HuH-7.5 (cell line): ENCODE measurements at regions not wholly inside any gene's neighbourhood (a gene's known extent, or its start where the extent isn't known, plus 50 kb on each side); places are given as distances from the start of the nearest gene placed in this dataset.
"Not testable (repeated sequence)": the region's sequence is repeated elsewhere in the genome, so short reads cannot be mapped to it uniquely, and the experiment has no call there.

Experiments used
- DNase-seq: peaks from one replicate; pipeline ENCODE4 v3.0.0; 2011; ENCODE audit warnings: low spot score

DNA sequence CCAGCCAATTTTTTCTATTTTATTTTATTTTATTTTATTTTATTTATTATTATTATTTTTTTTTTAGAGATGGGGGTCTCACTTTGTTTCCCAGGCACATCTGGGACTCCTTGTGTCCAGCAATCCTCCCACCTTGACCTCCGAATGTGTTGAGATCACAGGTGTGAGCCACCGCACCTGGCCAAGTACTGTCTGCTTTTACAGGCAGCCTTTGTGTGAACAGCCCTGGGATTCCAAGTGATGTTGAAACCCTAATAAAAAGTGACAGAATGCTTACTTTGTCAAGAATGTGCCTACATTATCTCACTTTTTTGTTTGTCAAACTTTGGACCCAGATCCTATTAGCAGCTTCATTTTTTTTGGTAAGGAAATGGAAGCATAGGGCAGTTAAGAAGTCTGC lies 220.1 kb upstream of the EDNRB start:
- DNase-seq: peak; percentile 11

DNA sequence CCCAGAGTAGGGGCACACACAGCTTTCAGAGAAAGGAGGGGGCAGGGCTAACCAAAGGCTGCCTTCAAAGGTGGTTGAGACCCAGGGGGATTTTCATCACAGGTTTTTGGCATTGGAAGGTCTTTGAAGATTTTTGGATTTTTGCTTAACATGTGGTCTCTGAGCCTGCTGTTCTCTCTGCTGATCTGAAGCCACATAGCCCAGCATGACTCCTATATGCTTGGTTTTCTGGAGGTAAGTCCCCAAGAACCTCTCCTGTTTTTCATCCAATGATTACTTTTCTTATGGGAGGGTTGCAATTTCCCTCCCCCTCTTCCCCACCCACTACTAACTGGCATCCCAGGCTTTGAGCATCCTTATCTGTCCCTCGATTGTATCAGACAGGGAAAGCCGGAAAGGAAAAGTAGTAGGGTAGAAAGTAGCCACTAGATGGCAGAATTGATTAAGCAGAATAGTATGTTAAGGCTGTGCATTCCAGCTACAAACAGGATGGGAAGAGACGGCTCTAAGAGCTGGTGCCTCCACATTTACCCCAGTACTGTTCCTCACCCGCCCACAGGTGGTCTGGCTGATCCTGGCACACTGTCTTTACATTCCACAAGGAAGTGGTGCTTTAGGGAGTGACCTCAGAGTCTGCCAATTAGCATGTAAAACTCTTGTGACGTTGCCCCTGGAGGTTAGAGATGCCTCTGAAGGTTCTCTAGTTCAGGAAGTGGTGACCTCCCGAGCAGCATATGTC lies 218.9 kb upstream of the EDNRB start:
- DNase-seq: peak; percentile 12

DNA sequence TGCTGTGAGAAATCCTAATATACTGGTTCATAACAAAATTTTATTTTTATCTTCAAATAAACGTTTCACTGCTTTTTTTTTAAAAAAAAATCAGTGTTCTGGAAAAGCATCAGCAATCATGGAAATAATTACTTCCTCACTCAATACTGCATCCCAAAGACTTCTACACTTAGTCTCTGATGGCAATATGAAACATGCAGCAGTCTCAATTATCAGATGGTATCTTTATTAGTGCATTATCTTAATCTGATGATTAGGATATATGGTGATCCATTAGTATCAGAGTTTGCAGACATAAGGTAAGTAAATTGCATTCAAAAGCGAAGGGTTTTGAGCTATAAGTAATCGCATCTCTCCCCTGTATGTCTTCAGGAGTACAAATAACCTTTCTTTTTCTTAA lies 218.3 kb upstream of the EDNRB start:
- no peak for DNase-seq

DNA sequence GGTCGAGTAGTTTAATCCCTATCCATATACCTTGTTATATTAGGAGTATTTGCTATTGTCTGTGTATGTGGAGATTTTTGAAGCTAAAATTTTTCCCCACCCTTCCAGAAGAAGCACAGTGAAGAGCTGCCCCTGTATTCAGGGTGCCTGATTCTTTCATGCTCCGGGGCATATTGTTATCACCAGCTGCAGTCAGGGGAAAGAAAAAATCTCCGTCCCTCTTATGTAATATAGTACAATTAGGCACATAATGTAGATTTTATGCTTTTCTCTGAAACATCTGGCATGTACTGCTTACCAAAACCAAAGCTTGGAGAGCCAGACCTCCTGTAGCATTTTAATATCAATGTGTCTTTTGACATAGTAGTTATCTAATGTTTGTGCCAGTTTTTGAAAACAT lies 214.9 kb upstream of the EDNRB start:
- DNase-seq: no peak

DNA sequence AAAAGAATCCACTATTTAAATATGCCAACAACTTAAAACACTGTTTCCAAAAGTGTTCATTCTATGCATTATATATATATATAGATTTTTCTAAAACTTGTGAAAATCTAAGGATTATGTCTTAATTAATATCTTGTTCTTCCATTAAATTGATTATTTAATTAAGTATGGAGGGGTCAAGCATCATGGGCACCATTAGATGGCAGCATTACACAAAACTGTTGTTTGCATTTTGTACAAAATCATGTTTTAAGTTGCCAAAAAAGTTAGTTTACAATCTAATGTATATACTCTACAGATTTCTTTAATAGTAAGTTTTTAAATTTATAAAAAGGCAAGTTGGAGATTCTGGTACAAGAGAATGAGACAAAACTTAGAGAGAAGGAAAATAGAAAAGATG lies 213.2 kb upstream of the EDNRB start:
- no peak for DNase-seq

DNA sequence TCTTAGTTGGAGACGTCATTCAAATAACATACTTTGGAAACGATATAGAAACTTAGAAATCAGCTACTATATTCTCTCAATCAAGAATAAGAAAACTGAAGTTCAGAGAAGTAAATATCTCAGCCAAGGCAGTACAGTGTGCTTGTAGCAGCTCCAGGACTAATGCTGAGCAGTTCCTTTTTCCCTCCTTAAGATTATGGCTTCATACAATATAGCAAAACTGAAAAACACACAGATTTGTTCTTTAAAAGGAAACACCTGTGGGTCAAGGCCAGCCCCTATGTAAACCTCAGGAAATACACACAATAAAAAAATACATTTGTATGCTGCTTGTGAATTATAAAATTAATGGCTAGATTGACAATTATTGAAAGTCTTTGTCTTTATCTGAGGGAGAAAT lies 212.7 kb upstream of the EDNRB start:
- no peak for DNase-seq

DNA sequence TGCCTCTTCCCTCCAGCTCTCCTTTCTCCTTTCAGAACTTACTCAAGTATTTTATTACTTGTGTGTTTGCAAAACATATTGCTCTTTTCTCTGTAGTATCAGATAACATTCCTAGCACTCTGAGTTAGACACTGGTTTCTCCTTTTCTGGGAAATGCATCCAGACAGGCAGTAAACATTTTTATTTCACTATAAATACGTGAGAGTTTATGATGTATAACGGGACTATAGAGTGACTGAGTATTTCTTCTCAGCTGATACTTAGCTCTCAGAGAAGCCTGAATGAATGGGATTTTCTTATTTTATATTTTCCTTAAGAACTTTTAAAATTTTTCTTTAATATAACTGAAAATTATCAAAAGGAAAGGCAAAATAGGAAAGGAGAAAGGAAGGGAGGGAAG lies 211.2 kb upstream of the EDNRB start:
- no peak for DNase-seq

DNA sequence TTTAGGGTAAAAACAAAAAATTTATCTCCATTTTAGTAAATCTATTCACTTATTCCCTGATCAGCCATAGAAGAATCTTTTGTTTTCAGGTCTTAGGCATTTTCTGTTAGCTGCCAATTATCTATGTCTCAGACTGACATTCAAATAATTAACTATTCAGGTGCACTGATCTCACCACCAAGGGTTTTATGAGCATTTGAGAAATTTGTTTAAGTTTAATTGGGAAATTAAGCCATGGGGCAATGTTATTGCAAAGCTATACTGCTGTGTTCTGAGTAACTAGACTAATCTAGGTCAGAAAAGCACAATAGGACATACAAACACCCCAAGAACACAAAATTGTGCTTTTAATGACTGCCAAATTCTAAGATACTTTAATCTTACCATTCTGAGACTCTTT lies 210.7 kb upstream of the EDNRB start:
- DNase-seq: no peak

DNA sequence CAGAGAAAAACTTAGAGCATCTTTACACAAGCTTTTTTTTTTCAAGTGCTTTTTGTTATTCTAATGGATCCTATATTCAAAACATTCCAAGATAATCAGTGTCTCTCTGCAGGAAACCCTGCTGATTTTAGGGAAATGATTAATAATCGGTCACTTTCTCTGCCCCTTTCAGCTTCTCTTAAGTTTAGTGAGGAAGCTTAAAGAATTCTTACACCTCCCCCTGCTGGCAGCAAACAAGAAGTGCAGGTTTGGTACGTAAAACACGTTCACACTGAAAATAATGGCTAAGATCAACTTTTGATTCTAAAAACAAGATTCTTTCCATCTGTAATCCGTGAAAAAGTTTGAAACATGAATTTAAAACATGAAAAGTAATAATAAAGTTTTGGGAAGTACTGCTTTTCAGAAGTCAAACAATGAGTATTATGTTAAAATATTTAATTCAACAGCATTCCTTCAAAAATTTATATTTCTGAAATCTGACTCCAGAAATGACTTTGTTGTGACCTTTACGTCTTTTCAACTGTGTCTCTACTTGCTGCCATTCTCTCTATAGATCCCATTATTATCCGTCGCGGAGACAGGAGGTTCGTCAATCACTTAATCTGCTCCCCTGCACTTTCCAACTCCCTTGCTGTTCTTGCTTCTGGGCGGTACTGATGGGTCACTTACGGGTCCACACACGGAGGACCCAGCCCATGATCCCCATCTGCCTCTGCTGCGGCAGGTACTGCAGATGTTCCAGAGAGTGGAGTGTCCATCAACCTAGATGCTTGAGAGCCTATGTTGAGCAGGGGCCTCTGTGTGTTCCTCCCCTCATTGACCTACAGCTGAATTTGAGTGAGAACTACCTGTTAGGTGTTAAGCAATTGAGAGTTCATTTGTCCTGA lies 203.1 kb upstream of the EDNRB start:
- DNase-seq: no peak

DNA sequence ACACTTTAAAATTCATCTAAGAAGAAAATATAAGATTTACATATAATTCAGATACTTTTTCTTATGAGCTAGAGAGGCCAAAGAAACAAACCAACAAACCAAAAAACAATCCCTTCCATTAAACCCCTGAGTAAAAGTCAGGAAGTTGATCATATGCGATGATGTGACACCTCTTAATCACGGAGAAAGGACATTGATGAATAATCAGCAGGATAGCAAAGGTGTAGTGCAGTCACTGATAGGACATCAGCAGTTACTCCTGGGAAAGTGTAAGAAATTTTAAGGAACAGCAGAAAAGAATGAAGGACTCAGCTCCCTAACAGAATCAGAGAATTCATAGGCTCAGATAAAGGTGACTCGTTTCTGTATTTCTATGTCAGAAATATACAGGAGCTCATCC lies 202.4 kb upstream of the EDNRB start:
- DNase-seq: no peak

DNA sequence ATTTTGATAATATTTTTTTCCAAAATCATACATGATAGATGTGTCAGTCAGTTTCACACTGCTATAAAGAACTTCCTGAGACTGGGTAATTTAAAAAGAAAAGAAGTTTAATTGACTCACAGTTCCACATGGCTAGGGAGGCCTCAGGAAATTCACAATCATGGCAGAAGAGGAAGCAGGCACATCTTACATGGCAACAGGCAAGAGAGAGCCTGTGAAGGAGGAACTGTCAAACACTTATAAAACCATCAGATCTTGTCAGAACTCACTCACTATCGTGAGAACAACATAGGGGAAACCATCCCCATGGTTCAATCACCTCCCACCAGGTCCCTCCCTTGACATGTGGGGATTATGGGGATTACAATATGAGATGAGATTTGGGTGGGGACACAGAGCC lies 201.5 kb upstream of the EDNRB start:
- not testable (repeated sequence) for DNase-seq

DNA sequence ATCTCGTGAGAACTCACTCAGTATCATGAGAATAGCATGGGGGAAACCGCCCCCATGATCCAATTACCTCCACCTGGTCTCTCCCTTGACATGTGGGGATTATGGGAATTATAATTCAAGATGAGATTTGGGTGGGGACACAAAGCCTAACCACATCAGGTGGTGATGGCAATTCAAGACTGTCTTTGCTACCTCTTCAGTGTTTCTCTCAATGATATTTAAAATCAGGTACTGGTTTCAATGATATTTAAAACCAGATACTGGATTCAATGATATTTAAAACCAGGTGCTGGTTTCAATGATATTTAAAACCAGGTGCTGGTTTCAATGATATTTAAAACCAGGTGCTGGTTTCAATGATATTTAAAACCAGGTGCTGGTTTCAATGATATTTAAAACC lies 198.4 kb upstream of the EDNRB start:
- not testable (repeated sequence) for DNase-seq

DNA sequence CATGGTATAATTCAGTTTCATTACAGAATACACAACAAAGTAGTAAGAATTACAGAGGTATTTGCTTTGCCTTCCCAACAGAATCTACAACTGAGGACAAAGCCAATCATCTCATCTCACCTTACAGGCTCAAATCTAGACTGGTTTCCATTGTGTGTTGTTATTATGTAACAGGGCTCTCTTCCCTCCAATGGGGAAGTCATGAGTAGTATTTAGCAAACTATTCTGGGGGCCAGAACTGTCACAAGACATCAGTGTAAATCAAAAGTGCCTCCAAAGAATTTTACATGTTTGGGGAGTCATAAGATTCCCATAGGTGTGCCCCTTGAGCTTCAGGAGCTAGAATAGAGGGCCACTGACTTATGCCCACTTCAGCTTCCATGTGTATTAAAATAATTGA lies 187.0 kb upstream of the EDNRB start:
- DNase-seq: no peak

DNA sequence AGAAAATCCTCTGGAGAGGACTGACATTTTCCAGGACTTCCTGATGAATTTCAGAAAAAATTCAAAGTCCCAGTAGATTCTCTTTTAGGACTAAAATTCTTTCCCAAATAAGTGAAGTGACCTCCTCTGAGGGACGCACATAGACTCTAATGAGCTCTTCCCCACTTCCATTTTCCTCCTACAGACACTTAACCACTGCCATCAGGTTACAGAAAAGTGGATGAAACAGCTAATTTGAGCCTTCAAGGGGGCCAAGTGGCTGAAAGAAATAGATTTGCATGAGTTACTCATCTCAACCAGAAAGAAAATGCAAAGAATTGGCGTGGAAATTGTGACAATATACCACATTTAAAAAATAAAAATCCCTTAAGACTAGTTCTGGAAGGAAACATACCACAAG lies 185.3 kb upstream of the EDNRB start:
- DNase-seq: no peak

DNA sequence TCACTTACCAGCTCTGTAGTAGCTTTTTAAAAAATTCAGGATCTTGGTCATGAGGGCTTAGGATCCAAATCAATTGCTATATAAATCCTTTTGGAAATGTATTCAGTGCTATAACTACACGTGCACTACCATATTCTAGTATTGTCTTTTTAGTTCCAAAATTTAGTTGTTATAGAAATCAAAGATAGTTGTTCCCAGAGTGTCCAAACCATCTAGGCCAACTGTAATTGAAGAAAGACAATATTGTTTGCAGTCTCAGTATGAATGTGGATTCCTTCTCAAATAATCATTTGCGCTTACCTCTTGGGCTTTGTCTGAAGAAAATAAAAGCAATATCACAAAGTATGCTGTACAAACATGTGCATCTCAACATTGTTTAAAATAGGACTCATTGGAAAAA lies 184.1 kb upstream of the EDNRB start:
- no peak for DNase-seq

DNA sequence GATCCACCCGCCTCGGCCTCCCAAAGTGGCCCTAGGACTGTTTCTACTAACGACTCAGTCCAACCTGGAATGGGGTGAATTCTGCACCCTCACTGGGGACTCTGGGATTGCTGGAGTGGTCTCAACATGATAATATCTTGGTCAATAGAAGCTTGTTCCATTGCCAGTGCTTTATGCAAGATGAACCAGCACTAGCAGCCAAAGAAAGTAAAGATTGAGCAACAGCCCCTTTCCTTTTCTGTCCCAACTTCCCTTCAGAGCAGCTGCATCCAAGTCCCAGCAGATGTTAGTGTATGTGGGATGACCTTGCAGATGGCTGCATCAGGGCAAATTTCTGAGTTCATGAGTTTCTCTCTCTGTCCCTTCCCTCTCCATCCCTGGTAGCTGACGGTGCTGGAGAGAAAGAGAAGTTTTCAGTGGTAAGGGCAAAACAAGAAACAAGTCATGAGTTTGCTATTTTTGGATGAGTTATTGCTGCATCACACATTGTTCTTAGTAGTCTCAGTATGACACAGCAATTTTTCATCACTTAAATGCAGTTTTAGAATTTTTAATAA lies 183.6 kb upstream of the EDNRB start:
- DNase-seq: no peak

DNA sequence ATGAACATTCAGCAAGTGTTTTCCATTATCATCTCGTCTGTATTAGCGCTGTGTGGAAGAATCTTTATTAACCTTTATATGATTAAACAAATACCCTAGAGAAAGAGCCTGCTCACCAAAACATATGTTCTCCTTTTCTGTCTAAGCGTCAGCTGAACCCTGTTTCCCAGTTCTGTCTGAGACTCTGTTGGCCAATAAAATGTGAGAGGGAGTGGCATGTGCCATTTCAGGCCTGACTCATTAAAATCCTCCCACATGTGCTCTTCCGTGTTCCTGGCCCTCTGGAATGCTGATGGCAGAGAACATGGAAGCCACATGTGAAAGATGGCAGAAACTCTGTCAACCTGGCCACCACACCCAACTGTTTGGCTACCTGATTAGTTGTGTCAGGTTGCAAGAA lies 181.9 kb upstream of the EDNRB start:
- no peak for DNase-seq

DNA sequence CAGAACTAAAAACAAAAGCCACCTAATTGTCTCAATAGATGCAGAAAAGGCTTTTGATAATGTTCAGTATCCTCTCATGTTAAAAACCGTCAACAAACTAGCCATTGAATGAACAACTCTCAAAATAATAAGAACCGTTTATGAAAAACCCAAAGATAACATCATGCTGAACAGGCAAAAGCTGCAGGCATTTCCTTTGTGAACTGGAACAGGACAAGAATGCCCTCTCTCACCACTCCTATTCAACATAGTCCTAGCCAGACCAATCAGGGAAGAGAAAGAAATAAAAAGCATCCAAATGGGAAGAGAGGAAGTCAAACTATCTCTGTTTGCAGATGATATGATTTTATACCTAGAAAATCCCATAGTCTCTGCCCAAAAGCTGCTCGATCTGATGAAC lies 179.6 kb upstream of the EDNRB start:
- DNase-seq: no peak

DNA sequence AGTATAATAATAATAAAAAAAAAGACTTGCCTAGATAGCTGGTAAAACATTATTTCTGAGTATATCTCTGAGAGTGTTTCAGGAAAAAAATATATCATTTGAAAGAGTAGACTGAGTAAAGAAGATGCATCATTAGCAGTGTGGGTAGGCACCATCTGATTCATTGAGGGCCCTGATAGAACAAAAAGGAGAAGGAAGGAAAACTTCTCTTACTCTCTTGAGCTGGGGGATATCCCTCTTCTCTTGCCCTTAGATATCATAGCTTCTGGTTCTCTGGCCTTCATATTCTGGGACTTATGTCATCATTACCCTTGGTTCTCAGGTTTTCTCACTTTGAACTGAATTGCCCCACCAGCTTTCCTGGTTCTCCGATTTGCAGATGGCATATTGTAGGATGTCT lies 177.6 kb upstream of the EDNRB start:
- no peak for DNase-seq

DNA sequence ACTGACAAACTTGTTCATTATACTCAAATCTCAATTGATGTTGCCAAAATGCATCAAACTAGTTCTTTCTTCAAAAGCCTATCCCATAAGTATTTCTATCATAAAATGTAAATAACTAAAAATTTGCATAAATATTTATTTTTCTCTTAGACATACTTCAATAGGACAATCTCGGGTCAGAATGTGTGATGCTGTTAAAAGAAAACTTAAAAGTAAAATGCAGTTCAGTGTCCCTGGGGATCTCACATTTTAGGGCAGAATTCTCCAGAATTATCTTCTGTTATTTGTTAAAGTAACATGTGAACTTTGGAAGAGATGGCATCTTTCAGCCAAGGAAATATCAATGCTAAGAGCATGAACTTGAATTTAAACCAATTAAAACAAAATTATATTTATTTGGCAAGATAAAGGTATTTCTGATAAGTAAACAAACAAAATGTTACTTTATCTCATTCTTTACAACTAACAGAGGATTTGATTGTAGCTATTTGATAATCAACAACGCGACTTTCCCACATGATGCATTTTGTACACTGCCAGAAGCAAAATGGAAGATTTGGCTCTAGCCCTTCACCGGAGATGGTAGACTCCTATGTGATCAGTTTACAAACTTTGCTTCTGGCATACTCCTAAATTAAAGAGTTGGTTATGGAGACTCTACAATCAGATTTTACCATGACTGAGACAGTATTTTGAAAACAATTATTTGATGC lies 169.5 kb upstream of the EDNRB start:
- DNase-seq: no peak

DNA sequence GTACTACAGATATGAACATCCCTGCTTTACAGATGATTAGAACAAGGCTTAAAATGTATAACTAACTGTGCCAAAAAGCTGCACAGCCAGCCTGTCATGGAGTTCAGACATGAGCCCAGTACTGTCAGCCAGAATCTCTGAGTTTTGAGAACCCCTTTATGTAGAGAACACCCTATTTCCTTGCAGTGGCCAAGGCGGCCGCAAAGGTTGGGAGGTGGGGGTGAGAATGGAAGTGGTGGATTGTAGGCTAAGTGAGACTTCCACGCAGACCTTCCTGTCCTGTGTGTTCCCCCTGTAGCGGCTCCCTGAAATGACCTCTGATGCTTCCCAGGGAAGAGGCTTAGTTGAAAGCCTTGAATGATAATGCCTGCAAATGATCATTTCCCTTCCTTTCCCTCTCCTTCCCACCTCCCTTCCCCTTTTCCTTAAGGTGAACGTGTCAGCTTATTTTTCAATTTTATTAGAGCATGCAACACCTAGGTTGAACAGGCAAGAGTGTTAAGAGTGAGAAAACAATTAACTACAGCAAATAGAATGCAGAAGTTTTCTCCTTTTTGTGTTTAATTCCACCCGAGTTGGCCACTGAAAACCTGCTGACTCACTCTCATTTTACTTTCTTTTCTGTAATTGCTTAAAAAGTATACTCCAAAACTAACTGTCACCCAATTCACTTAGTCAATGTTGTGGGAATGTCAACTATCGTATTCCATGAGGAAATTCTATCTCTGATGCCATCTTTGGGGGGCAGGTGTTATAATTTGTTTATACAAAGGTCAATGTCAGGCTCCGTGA lies 167.0 kb upstream of the EDNRB start:
- DNase-seq: no peak

DNA sequence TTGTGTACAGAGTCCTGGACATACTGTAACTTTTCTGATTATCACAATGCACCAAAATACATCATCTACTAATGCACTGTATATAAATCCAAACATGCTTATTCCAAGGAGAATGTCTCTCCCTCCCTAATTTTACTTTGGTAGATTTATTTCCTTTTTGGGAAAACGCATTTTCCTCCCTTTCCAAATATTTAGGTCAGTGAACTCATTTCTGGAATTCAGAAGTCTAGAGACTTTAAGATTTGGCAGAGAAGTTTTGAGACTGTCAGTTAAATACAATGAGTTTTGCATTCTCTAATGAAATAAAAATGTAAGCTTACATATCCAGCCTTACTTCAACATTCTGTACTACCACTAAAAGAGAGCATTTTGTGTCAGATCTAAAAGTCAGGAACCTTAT lies 165.8 kb upstream of the EDNRB start:
- DNase-seq: no peak
